NCI-H1105 treated with DMSO at 0.1 percent for 48 hours (cell line): ENCODE measurements at regions not wholly inside any gene's neighbourhood (a gene's known extent, or its start where the extent isn't known, plus 50 kb on each side); places are given as distances from the start of the nearest gene placed in this dataset.
"Not testable (repeated sequence)": the region's sequence is repeated elsewhere in the genome, so short reads cannot be mapped to it uniquely, and the experiment has no call there.

Experiments used
- DNase-seq: peaks from one replicate; lab custom pipeline; 2025; lab: John Stamatoyannopoulos, UW

DNA sequence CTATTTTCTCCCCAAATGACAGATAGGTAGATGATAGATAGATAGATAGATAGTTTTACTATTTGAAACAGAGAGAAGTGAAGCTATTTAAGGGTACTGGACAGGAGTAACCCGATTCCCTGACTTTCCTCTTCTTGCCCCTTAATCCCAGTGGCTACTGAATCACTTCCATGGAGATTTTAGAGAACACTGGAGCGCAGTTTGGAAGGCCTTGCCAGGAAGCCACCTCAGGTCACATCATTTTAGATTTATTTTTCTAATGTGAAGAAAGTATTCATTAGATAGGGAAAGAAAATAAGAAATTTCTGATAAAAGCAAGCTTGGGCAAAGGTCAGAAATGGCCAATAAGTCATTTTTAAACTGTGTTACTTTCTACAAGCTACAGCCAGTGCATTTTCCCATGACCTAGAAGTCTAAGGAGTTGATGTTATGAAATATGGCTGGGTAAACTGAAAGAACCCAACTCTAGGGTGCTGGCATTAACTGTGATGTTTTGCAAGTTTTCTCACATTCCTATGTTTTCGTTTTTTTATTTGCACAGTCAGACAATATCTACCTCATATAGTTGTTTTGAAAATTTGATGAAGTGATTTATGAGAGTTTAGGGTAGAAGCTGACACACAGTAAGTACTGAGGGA lies 544.7 kb upstream of the PTGER4 start:
- DNase-seq: no peak

DNA sequence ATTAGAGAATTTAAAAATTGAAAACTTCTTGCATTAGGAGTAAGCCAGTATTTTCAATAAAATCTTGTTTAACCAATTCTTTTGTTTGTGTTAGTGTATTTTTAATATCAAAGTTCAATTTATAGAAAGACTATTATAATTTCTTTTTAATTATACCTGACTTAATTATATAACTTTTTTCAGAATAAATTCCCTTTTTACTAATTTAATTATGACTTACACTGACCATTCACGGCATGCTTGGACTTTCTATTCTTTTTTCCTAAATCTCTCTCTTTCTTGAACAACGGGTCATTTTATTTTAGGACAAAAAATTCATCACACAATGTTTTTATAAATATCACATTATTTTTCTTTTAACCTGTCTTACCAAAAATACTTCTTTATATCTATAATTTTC lies 555.3 kb upstream of the PTGER4 start:
- no peak for DNase-seq

DNA sequence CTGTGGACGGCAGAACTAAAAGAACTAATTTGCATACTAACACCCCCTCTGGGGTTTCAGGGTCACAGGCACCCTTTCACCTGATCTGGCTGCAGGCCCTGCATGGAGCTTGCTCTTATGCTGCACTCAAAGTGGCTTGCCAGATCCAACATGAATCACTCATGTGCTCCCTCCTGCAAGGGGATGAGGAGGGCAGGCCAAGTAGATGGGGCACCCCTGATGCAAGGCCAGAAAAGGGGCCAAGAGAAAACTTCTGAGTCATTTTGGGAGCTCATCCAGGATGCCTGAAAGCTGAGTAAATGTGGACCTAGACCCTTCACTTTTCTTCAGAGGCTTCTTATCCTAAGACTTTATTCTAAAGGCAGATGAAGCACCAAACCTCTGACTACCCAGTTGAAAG lies 558.5 kb upstream of the PTGER4 start:
- no peak for DNase-seq

DNA sequence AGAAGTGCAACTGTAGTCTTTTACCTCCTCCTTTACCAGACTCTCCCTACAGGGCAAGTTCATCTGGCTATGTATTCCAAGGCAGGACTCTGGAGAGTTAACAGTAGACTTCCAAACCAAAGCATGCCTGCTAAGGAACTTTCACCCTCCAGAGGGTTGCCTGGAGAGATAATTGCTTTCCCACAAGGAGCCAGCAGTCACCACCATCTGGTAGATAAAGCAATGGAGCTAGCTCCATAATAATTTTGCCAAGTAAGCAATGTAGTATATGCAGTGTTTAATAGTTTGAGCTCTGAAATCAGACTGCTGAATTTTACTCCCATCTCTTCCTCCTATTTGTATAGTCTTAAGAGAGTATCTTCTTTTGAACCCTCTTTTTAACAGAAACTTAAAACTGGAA lies 566.8 kb upstream of the PTGER4 start:
- DNase-seq: no peak

DNA sequence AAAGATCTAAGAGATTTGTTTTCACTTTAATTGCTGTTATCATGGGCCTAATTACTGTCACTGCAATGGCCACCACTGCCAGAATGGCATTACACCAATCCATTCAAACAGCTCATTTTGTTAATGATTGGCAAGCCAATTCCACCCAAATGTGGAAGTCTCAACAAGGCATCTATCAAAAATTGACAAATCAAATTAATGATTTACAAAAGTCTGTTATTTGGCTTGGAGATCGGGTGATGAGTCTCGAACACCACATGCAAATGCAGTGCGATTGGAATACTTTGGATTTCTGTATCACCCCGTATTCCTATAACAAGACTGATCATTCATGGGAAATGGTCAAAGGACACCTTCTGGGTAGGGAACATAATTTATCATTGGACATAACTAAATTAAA lies 568.7 kb upstream of the PTGER4 start:
- DNase-seq: not testable (repeated sequence)

DNA sequence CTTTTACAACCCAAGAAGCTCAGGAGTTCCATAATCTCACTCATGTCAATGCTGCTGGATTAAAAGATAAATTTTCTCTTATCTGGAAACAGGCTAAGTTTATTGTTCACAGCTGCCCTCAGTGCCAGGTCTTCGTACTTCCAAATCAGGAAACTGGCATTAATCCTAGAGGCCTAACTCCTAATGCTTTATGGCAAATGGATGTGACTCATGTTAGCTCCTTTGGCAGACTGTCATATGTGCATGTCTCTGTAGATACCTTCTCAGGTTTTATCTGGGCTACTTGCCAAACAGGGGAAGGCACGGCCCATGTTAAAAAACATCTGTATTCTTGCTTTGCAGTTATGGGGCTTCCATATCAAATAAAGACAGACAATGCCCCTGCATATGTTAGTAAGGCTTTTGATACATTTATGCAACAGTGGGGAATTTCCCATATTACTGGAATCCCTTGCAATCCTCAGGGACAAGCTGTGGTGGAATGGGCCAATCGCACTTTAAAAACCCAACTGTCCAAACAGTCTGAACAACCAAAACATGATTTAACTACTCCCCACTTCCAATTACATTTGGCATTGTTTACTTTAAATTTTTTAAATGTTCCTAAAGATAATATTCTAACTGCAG lies 570.8 kb upstream of the PTGER4 start:
- not testable (repeated sequence) for DNase-seq

DNA sequence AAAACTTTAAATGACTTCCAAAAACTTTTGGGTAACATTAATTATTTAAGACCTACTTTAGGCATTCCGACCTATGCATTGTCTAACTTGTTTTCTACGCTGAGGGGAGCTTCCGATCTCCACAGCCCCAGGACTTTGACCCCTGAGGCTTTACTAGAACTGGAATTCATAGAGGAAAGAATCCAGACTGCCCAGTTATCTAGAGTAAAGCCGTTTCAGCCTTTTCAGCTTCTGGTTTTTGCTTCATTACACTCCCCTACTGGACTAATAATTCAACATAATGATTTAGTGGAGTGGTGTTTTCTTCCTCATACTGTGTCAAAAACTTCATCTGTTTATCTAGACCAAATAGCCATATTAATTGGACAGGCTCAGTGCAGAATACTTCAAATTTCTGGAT lies 571.9 kb upstream of the PTGER4 start:
- DNase-seq: not testable (repeated sequence)

DNA sequence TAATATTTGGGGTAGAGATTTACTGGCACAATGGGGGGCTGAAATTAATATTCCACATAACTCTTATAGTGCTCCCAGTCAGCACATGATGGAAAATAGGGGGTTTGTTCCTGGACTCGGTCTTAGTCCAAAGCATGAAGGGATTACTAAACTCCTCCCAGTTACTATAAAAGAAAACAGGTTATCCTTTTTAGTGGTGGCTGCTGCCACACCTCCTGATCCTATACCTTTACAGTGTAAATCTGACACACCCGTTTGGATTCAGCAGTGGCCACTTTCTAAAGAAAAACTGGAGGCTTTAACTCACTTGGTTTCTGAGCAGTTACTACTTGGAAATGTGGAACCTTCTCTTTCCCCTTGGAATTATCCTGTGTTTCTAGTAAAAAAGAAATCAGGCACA lies 572.9 kb upstream of the PTGER4 start:
- DNase-seq: no peak

DNA sequence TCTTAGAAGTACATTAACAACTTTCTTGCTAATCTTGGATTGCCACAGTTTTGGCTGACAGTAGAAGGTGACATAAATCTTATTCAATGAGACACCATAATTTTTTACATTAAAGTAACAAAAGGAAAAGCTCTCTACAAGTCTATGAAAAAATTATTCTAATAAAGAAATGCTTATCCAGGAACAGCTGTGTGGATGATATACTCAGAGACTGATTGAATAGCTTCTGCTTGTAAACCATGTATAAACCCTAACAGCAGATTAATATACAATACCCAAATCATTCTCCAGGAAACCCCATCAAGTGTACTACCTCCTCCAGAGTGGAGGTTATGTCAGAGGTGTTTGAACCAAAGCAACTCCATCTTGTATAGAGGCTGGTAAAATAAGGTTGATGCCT lies 581.4 kb upstream of the PTGER4 start:
- DNase-seq: no peak

DNA sequence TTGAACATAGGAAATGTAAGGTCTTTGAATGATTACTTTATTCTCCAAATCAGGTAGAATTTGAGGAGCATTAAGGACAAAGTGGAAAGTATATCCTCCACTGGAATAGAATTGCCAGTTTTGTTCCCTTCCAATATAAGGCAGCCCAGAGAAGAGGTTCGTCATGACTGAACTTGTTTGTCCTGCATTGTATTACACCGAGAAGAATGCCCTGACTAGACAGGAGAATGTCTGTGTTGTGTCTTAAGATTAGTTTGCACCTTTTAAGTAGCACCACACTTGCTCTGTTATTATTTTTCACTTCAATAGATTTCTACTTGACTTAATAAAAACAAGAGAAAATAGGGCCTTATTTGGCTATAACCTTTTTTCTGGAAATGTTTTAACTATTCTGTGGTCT lies 586.2 kb upstream of the PTGER4 start:
- no peak for DNase-seq

DNA sequence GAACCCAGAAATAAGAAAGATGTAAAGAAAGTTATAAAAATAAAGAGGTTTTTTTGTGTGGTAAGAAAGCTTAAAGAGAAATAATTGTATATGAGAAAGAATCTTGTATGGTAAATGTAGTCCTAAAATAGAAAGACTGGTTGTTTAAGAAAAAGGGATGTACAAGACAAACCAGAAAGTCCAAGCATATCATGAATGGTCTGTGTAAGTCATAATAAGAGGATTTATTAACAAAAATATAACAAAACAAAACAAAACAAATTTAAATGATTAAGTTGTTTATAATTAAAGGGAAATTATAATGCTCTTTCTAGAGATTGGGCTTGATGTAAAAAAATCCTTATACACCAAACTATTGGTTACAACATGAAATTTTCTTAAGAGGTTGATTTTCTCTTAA lies 590.4 kb upstream of the PTGER4 start:
- no peak for DNase-seq

DNA sequence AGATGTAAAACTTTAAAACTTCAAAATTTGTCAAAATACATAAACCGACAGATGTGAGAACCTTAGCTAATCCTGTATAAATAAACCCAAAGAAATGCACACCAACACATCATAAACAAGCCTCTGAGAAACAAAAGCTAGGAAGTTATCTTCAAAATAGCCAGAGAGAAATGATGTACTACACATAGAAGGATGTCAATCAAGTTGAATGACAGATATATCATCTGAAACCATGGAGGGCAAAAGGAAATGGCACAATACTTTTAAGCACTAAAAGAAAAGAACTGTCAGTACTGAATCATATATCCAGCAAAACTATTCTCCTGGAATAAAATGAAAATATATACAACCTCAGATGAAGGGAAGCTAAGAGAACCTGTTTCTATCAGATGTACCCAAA lies 595.1 kb upstream of the PTGER4 start:
- no peak for DNase-seq

DNA sequence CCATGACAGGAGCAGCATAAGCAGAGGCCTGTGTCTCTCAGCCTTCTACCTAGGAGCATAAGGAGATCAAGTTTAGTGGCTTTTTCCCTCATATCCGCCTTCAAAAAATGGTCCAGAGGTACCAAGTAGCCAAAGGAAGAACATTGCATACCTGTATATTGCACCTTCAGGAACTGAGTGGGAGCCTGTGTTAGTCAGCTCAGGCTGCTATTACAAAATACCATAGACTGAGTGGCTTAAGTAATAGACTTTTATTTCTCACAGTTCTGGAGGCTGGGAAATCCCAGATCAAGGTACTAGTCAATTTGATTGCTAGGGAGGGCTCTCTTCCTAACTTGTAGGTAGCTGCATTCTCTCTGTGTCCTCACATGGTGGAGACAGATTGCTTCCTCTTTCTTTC lies 597.4 kb upstream of the PTGER4 start:
- DNase-seq: no peak

DNA sequence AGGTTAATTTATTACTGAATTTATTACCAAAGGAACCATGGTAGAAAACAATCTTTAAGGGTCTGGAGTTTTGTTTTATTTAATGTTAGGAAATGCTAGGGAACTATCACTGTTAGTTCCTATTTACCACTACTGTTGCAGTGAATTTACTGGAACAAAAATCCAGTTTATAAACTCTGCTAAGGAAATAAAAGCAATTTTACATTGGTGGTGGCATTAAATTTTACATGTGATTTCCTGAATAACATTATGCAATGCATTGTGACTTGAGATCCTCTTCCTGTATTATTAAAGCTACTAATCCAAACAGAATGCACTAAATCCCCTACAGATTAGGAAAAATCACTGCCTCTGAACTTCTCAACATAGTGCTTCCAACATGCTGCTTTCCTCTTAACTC lies 599.5 kb upstream of the PTGER4 start:
- no peak for DNase-seq

DNA sequence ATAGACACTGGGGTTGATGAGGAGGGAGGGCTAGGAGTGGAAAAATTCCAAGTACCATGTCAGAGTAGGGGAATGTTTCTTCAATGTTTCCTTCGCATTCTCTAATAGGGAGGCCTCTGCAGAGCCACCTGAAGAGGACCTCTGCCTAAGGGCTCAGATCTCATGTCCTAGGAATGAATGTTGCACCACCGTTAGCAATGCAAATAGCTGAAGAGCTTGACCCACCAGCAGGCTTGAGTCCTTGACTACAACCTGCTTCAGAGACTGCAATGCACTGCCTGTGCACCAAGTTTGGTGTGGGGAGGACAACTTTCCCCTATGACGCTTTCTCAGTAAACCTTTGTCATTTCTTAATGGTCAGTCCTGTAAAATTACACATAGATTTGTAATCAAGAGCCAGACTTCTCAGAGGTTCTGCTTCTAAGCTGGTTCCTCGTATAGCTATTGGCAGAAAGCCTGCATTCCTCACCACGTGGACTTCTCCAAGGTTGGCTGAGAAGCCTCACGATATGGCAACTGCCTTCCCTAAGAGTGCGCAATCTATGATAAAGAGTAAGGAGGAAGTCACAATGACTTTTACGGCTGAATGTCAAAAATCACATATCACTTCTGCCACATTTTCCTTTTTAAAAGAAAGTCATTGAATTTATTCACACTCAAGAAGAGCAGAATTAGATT lies 600.7 kb upstream of the PTGER4 start:
- no peak for DNase-seq

DNA sequence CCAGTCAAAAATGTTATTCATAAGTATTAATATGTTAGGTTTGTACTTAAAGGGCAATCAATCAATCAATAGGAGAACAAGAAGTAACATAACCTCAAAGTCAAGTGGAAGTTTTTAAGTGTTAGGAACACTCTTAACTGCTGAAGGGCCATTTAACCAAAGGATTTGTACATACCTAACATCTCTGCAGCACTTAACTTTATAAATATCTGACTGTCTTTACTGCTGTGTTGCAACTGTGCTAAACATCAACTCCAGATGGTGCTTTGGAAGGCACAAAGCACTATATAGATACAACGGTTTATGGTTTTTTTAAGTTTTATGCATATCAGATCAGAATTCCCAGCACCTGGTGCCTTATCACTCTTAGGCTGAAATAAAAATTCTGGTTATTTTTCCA lies 604.9 kb upstream of the PTGER4 start:
- DNase-seq: no peak

DNA sequence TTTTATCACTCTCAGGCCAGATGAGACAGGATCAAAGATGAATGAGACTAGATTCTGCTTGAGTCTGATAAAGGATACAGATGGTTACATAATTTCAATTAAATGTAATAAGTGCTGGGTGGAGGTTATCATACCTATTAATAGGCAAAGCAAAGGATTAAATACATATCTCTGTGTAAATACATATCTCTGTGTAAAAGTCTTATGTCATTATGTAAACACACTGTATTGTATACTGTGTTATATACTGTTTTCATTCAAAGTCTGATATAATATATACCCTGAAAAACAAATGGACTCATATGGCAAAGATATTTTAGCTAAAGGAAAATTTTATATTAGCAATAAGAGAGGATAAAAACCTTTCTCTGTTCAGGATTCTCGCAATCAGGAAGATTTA lies 605.8 kb upstream of the PTGER4 start:
- DNase-seq: no peak

DNA sequence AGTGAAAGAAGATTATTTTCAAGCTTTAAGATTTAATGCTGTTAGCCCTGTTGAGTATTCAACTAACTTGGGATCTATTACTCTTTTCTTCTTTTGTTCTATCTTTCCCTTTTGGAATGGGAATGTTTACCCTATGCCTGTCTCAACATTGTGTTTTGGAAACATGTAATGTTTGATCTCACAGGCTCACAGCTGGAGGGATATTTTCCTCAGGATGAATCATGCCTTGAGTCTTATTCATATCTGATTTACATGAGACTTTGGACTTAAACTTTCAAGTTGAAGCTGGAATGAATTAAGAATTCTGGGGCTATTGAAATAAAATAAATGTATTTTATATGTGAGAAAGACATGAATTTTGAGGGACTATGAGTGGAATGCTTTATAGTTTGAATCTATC lies 607.8 kb upstream of the PTGER4 start:
- DNase-seq: no peak

DNA sequence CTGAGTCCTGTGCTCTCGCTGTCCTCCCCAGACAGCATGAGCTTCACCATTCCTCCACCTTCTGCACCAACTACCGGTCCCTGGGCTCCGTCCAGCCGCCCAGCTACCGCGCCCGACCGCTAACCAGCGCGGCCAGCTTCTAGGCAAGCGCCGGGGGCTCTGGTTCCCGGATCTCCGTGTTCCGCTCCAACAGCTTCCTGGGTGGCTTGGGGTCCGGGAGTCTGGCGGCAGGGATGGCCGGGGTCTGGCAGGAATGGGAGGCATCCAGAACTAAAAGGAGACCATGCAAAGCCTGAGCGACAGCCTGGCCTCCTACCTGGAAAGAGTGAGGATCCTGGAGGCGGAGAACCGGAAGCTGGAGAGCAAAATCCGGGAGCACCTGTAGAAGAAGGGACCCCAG lies 613.1 kb upstream of the PTGER4 start:
- no peak for DNase-seq

DNA sequence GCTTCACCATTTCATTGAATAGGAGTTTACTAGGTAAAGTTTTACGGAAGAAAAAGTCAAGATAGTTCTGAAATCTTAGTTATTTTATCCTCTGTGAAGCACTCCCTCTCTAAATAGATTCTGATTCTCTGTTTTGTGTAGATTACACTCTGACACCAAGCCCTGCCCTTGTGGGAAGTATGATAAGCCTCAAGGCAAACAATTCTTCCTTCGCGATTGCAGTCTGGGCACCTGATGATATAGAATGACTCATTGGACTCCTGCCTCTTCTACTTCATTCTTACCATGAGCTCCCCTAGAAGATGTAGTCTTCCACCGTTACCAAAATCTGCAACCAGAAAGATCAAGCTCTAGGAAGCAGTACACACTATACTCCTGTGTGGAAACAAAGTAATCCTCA lies 626.9 kb upstream of the PTGER4 start:
- no peak for DNase-seq

DNA sequence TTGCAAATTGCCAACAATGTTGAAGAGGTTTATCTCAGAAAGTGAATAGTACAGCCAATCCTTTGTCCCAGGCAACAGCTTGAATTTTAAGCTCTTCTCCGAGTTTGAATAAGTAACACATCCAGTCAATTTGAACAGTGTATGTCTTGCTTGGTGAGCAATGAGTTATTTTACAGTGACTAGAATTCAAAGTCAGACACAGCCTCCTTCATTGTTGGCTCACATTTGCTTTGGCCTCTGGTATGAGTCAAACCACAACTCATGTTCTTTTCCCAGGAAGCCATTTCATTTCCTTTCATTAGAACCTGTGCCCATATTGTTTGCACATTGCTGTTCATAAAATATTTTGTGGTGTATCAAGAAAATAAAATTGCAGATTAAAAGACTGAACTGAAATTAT lies 622.0 kb upstream of the DAB2 start:
- DNase-seq: no peak

DNA sequence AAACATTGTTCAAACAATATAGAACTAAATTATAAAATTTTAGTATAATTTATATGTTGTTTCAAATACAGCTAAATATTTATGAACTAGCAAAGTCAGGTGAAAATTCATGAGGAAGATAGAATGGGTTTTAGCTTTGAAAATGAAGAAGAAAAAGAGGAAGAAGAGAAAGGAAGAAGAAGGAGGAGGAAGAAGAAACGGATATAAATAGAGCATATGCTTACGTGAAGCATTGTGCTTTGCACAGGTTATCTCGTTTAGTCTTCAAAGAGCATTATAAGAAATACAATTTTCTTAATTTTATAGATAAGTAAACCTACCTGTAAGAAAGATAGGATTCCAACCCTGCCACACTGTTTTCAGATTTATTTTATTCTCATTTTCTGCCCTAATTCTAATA lies 620.6 kb upstream of the DAB2 start:
- no peak for DNase-seq

DNA sequence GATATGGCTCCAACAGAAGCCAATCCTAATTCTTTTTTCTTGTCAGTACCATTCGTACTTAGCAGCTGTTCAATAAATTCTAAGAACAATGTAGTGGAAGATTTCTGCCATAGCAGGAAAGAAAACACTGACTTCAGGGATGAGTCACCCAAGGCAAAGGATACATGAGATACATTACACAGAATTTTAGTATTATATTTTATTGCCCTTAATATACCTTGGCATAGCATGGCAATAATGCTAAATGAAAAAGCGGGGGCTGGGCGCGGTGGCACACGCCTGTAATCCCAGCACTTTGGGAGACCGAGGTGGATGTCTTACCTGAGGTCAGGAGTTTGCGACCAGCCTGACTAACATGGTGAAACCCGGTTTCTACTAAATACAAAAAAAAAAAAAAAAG lies 619.1 kb upstream of the DAB2 start:
- no peak for DNase-seq

DNA sequence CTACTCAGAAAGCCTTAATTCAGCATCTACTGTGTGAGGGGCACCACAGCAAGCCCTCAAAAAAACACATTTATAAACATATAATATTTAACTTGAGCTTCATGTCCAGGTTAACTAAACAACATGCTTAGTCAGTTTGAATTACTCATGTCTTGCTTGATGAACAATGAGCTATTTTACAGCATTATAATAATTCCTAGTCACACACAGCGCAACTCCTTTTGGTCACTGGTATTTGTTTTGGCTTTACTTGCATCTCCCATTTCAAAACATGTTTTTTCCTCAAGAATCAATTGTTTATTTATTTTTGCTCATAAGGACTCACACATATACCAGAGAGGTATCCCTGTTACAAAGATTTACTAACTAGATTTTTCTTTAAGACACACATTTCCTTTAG lies 616.7 kb upstream of the DAB2 start:
- no peak for DNase-seq
